HEK293T (cell line): ENCODE measurements at regions not wholly inside any gene's neighbourhood (a gene's known extent, or its start where the extent isn't known, plus 50 kb on each side); places are given as distances from the start of the nearest gene placed in this dataset.

Experiments used
- ARNT ChIP-seq: fragments of 450-650 bp; IDR thresholded peaks from 2 replicates; pipeline ENCODE4 v1.6.1; 2017; ENCODE audit warnings: mild to moderate bottlenecking
- BHLHE40 ChIP-seq: fragments of 450-650 bp; IDR thresholded peaks from 2 replicates; pipeline ENCODE4 v1.6.1; 2016; ENCODE audit warnings: mild to moderate bottlenecking, moderate library complexity, borderline replicate concordance
- ELF4 ChIP-seq: fragments of 450-650 bp; IDR thresholded peaks from 2 replicates; pipeline ENCODE4 v1.6.1; 2017; ENCODE audit warnings: antibody characterized with exemption
- FOXA1 ChIP-seq: fragments of 450-650 bp; IDR thresholded peaks from 2 replicates; pipeline ENCODE4 v1.6.1; 2016; ENCODE audit warnings: mild to moderate bottlenecking
- FOXK2 ChIP-seq: fragments of 450-650 bp; IDR thresholded peaks from 2 replicates; pipeline ENCODE4 v1.6.1; 2016; ENCODE audit warnings: mild to moderate bottlenecking
- FOXM1 ChIP-seq: fragments of 450-650 bp; IDR thresholded peaks from 2 replicates; pipeline ENCODE4 v1.6.1; 2017; ENCODE audit warnings: mild to moderate bottlenecking, borderline replicate concordance
- HDGF ChIP-seq: fragments of 450-650 bp; IDR thresholded peaks from 2 replicates; pipeline ENCODE4 v1.6.1; 2017; ENCODE audit warnings: antibody characterized with exemption, borderline replicate concordance
- L3MBTL2 ChIP-seq: fragments of 450-650 bp; conservative IDR thresholded peaks from 2 replicates; pipeline ENCODE4 v1.6.1; 2016; ENCODE audit warnings: mild to moderate bottlenecking
- NFRKB ChIP-seq: fragments of 450-650 bp; IDR thresholded peaks from 2 replicates; pipeline ENCODE4 v1.6.1; 2016; ENCODE audit warnings: mild to moderate bottlenecking, moderate library complexity
- PKNOX1 ChIP-seq: fragments of 450-650 bp; IDR thresholded peaks from 2 replicates; pipeline ENCODE4 v1.6.1; 2016
- SP1 ChIP-seq: fragments of 450-650 bp; IDR thresholded peaks from 2 replicates; pipeline ENCODE4 v1.6.1; 2017
- SUZ12 ChIP-seq: fragments of 450-650 bp; IDR thresholded peaks from 2 replicates; pipeline ENCODE4 v1.6.1; 2016; ENCODE audit warnings: mild to moderate bottlenecking
- TARDBP ChIP-seq: fragments of 450-650 bp; IDR thresholded peaks from 2 replicates; pipeline ENCODE4 v1.6.1; 2016
- ZNF384 ChIP-seq: fragments of 450-650 bp; IDR thresholded peaks from 2 replicates; pipeline ENCODE4 v1.6.1; 2016

- TF ChIP-seq SUZ12 (no peak), ARNT (no peak), ELF4 (no peak), ZNF384 (no peak), SP1 (no peak), BHLHE40 (no peak), FOXM1 (no peak), HDGF (no peak), NFRKB (no peak), FOXA1 (no peak), L3MBTL2 (no peak), FOXK2 (no peak), PKNOX1 (no peak), TARDBP (no peak)
Observed at GRCh38 chr4:179823342-179823741, 2381.1 kb upstream of the AGA start.
